ENCODE measurements at regions not wholly inside any gene's neighbourhood (a gene's known extent, or its start where the extent isn't known, plus 50 kb on each side); places are given as distances from the start of the nearest gene placed in this dataset.

GRCh38 chr2:7324706-7325105 is 407.5 kb downstream of the RNF144A start:
- TF ChIP-seq CTCF (IDR thresholded peaks at IDR 0.05) (no peak), POLR2A (IDR thresholded peaks at IDR 0.05) (no peak)
